ENCODE measurements at regions not wholly inside any gene's neighbourhood (a gene's known extent, or its start where the extent isn't known, plus 50 kb on each side); places are given as distances from the start of the nearest gene placed in this dataset.

GRCh38 chr4:94396984-94397383 lies 54.3 kb upstream of the HPGDS start:
- ChIA-PET CTCF (no interaction called here), POLR2A (no interaction called here), RAD21 (ENCODE audit: low non-redundant PET in 1 of 2, low total read pairs in 2 of 2, uncharacterized antibody in 2 of 2, unreplicated experiment in 2 of 2) (no interaction called here)
- H3K4me1 ChIP-seq (ENCODE audit: control insufficient read depth in 1 of 2, insufficient read depth in 2 of 2, low read length in 2 of 2): no peaks in the 10 kb centered on the region
- H3K27me3 ChIP-seq (ENCODE audit: insufficient read depth, low read length): no peaks in the 10 kb centered on the region
- ATAC-seq (no peak), DNase-seq (ENCODE audit: low read depth, low spot score) (no peak)
- no peaks in the 10 kb centered on the region for H4K20me1 ChIP-seq (ENCODE audit: insufficient read depth)
- BruUV-seq (replicated peaks): no TSS peak
- H3K9me2 ChIP-seq (ENCODE audit: insufficient read depth): no peaks in the 10 kb centered on the region
- no peak overlapping the region for H3K4me2 ChIP-seq (ENCODE audit: low read length)
- no peaks in the 10 kb centered on the region for H3K79me2 ChIP-seq (ENCODE audit: insufficient read depth, low read length)
- intact Hi-C loops (cut with micrococcal nuclease): no loop called here
- H3K4me3 ChIP-seq (replicated peaks in 1 of 2; ENCODE audit: low read depth in 1 of 2, low read length in 2 of 2): no peak overlapping the region
- no peak overlapping the region for H2AFZ ChIP-seq (ENCODE audit: low read depth, low read length, poor library complexity, severe bottlenecking)
- no peak overlapping the region for H3K27ac ChIP-seq (ENCODE audit: low read depth, low read length)
- H3K9me3 ChIP-seq (ENCODE audit: control insufficient read depth in 1 of 2, insufficient read depth in 1 of 2, low read depth in 1 of 2, low read length in 2 of 2): no peaks in the 10 kb centered on the region
- H3K9ac ChIP-seq (ENCODE audit: low read length): no peak overlapping the region
- TF ChIP-seq POLR2A (IDR thresholded peaks at IDR 0.05; ENCODE audit: borderline replicate concordance, extremely low read depth, insufficient read depth, insufficient read length) (no peak), EZH2phosphoT487 (IDR thresholded peaks at IDR 0.05; ENCODE audit: borderline replicate concordance) (no peak), SRF (IDR thresholded peaks at IDR 0.05; ENCODE audit: low read depth) (no peak), CEBPB (IDR thresholded peaks at IDR 0.05; ENCODE audit: low read depth) (no peak)
- no peaks in the 10 kb centered on the region for H3K36me3 ChIP-seq (ENCODE audit: control insufficient read depth in 1 of 2, insufficient read depth in 2 of 2, low read length in 2 of 2)

DNA sequence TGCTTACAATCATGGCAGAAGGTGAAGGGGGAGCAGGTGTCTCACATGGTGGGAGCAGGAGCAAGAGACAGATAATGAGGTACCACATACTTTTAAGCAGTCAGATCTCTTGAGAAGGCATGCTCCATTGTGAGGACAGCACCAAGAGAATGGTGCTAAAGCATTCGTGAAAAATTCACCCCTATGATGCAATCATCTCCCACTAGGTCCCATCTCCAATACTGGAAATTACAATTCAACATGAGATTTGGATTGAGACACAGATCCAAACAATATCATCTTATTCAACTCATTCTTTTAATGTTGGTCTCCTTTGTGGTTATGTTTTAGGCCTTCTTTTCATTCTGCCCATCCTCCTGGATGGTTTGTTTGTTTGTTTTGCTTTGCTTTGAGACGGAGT lies 54.1 kb upstream of the PDLIM5 start:
- no peaks in the 10 kb centered on the region for H3K4me1 ChIP-seq (ENCODE audit: control insufficient read depth in 1 of 2, insufficient read depth in 2 of 2, low read length in 2 of 2)
- no peak for DNase-seq (ENCODE audit: low read depth, low spot score)
- intact Hi-C loops (cut with micrococcal nuclease): no loop called here
- ChIA-PET POLR2A (no interaction called here), CTCF (no interaction called here), RAD21 (ENCODE audit: low non-redundant PET in 1 of 2, low total read pairs in 2 of 2, uncharacterized antibody in 2 of 2, unreplicated experiment in 2 of 2) (no interaction called here)
- H3K9ac ChIP-seq (ENCODE audit: low read length): no peak overlapping the region
- H3K9me3 ChIP-seq (ENCODE audit: control insufficient read depth in 1 of 2, insufficient read depth in 1 of 2, low read depth in 1 of 2, low read length in 2 of 2): no peaks in the 10 kb centered on the region
- H3K4me3 ChIP-seq (replicated peaks in 1 of 2; ENCODE audit: low read depth in 1 of 2, low read length in 2 of 2): no peak overlapping the region
- no peaks in the 10 kb centered on the region for H4K20me1 ChIP-seq (ENCODE audit: insufficient read depth)
- no peak overlapping the region for H3K27ac ChIP-seq (ENCODE audit: low read depth, low read length)
- H2AFZ ChIP-seq (ENCODE audit: low read depth, low read length, poor library complexity, severe bottlenecking): no peak overlapping the region
- TF ChIP-seq SRF (IDR thresholded peaks at IDR 0.05; ENCODE audit: low read depth): no peak
- no peak for TF ChIP-seq REST (IDR thresholded peaks at IDR 0.05; ENCODE audit: low read depth)
- no peak for TF ChIP-seq RAD21 (IDR thresholded peaks at IDR 0.05; ENCODE audit: low read depth)
- no peak for TF ChIP-seq JUND (IDR thresholded peaks at IDR 0.05)
- H3K27me3 ChIP-seq (ENCODE audit: insufficient read depth, low read length): no peaks in the 10 kb centered on the region
- no peaks in the 10 kb centered on the region for H3K36me3 ChIP-seq (ENCODE audit: control insufficient read depth in 1 of 2, insufficient read depth in 2 of 2, low read length in 2 of 2)
- BruUV-seq (replicated peaks): no TSS peak
- ATAC-seq: no peak
- no peak overlapping the region for H3K4me2 ChIP-seq (ENCODE audit: low read length)
- H3K9me2 ChIP-seq (ENCODE audit: insufficient read depth): no peaks in the 10 kb centered on the region
- H3K79me2 ChIP-seq (ENCODE audit: insufficient read depth, low read length): no peaks in the 10 kb centered on the region
